Stomach (tissue), 8 donors: ENCODE measurements at regions not wholly inside any gene's neighbourhood (a gene's known extent, or its start where the extent isn't known, plus 50 kb on each side); places are given as distances from the start of the nearest gene placed in this dataset.
"Not testable (repeated sequence)": the region's sequence is repeated elsewhere in the genome, so short reads cannot be mapped to it uniquely, and the experiment has no call there.

ENCODE experiments used
- DNase-seq, 2 donors: peaks; one replicate each; pipeline versions ENCODE4 v3.0.0 to v3.0.0-alpha.2; 2013 to 2019
- H3K27ac ChIP-seq, 5 donors: fragments of 200-600 bp in 4 of 5; sonication (generic) in 4 of 5; one replicate each; pipeline ENCODE4 v1.5.1; 2013 to 2019; ENCODE audit warnings: mild to moderate bottlenecking in 1 of 5, moderate library complexity in 1 of 5
- H3K27me3 ChIP-seq, 3 donors: fragments of 200-600 bp; sonication (generic); one replicate each; pipeline ENCODE4 v1.5.1; 2017 to 2019; ENCODE audit warnings: mixed run types in 1 of 3
- H3K36me3 ChIP-seq, 4 donors: fragments of 200-600 bp; sonication (generic); 1 replicate in 3 of 4; 2 replicates in 1 of 4; pipeline ENCODE4 v1.5.1; 2016 to 2019
- H3K4me1 ChIP-seq, 4 donors: fragments of 200-600 bp; sonication (generic); one replicate each; pipeline ENCODE4 v1.5.1; 2016 to 2019
- H3K4me3 ChIP-seq, 4 donors: fragments of 200-600 bp; sonication (generic) in 3 of 4; one replicate each; pipeline ENCODE4 v1.5.1; 2016 to 2019; ENCODE audit warnings: mild to moderate bottlenecking in 1 of 4
- H3K9me3 ChIP-seq, 4 donors: fragments of 200-600 bp; sonication (generic); one replicate each; pipeline ENCODE4 v1.5.1; 2016 to 2019
- CTCF ChIP-seq, 7 experiments: fragments of 450-650 bp in 4 of 7; fragments of 200-600 bp in 3 of 7; sonication (generic) in 3 of 7; IDR thresholded peaks; one replicate each; pipeline ENCODE4 v1.5.1; 2016 to 2019; ENCODE audit warnings: antibody characterized with exemption in 7 of 7, control low read depth in 2 of 7, mild to moderate bottlenecking in 1 of 7
- EP300 ChIP-seq: sonication (generic); formaldehyde crosslinking; IDR thresholded peaks from one replicate; pipeline ENCODE4 v1.6.1; 2017; ENCODE audit warnings: antibody characterized with exemption
- POLR2A ChIP-seq, 4 donors: fragments of 450-650 bp; IDR thresholded peaks; one replicate each; pipeline ENCODE4 v1.6.1; 2016; ENCODE audit warnings: antibody characterized with exemption in 4 of 4, control low read depth in 2 of 4, mild to moderate bottlenecking in 1 of 4, moderate library complexity in 1 of 4
- POLR2AphosphoS5 ChIP-seq, 3 donors: sonication (generic); formaldehyde crosslinking; IDR thresholded peaks; one replicate each; pipeline ENCODE4 v1.6.1; 2016; ENCODE audit warnings: antibody characterized with exemption in 3 of 3
- WGBS, 5 donors: extraction: QIAGEN DNeasy Blood & Tissue Kit in 3 of 5; methylation state at CpG; one replicate each; pipeline versions ENCODE4 v1.1.5 to v1.1.7; 2013 to 2018; 5-methylcytosine and 5-hydroxymethylcytosine counted together
- intact Hi-C: fragments of 100-400 bp; cut with DNase I; formaldehyde crosslinking; loops from one replicate; pipeline ENCODE4 v1.15.1; 2023; ENCODE audit warnings: low total_unique reads
- small RNA-seq, 4 donors: library from RNA; depleted of rRNA; stranded (forward); fragments of <200 nt; gene quantifications; one replicate each; pipeline ENCODE3, GENCODE V24; 2016
- donor health status: healthy with polysubstance abuse.
- donor health status: Bipolar disorder and iron deficiency.
- donor health status: healthy.

GRCh38 chr2:5617796-5618195 is 74.4 kb upstream of the SOX11 start:
- no peaks in the 10 kb centered on the region for H3K4me1 ChIP-seq
- H3K36me3 ChIP-seq, result no peaks in the 10 kb centered on the region
- intact Hi-C loops, result no loop called here
- TF ChIP-seq POLR2AphosphoS5 (IDR thresholded peaks at IDR 0.05), result no peak
- no peak for TF ChIP-seq EP300
- no peak for TF ChIP-seq POLR2A (IDR thresholded peaks at IDR 0.05)
- no peak overlapping the region for H3K4me3 ChIP-seq
- 57 to 69% (median 66%) methylated on average over 2 of the region's 2 CpGs for WGBS, 5 donors
- no peaks in the 10 kb centered on the region for H3K27me3 ChIP-seq
- peak in 1 of 2 donors; percentile 12 for DNase-seq
- H3K27ac ChIP-seq, result no peak overlapping the region
- H3K9me3 ChIP-seq, result peaks cover 0 to 5% (median 0%) of the 10 kb centered on the region in 4 donors

GRCh38 chr2:5618271-5618670 is 73.9 kb upstream of the SOX11 start:
- 44 to 63% (median 54%) methylated on average over 4 of the region's 4 CpGs for WGBS, 5 donors

GRCh38 chr2:5625556-5626065 is 66.6 kb upstream of the SOX11 start:
- H3K27me3 ChIP-seq, H3K27ac ChIP-seq, H3K36me3 ChIP-seq, H3K9me3 ChIP-seq, intact Hi-C loops, H3K4me1 ChIP-seq, DNase-seq, H3K4me3 ChIP-seq: not testable (repeated sequence)
- WGBS, 5 donors, result 70 to 79% (median 75%) methylated on average over 5 of the region's 5 CpGs

More at GRCh38 chr2:5618271-5618670, 73.9 kb upstream of the SOX11 start:
- H3K4me1 ChIP-seq, result no peaks in the 10 kb centered on the region
- no peak overlapping the region for H3K27ac ChIP-seq
- H3K36me3 ChIP-seq, result no peaks in the 10 kb centered on the region
- no peak for DNase-seq
- TF ChIP-seq CTCF (IDR thresholded peaks at IDR 0.05), result no peak
- no peak for TF ChIP-seq POLR2A (IDR thresholded peaks at IDR 0.05)
- TF ChIP-seq EP300, result no peak
- no peak for TF ChIP-seq POLR2AphosphoS5 (IDR thresholded peaks at IDR 0.05)
- no peak overlapping the region for H3K4me3 ChIP-seq
- H3K27me3 ChIP-seq, result no peaks in the 10 kb centered on the region
- H3K9me3 ChIP-seq, result peaks cover 0 to under 1% (median 0%) of the 10 kb centered on the region in 4 donors
- intact Hi-C loops, result no loop called here

GRCh38 chr2:5628484-5628883 is 63.7 kb upstream of the SOX11 start:
- H3K9me3 ChIP-seq, DNase-seq, H3K27ac ChIP-seq, H3K4me1 ChIP-seq, H3K27me3 ChIP-seq, intact Hi-C loops, H3K4me3 ChIP-seq, H3K36me3 ChIP-seq: not testable (repeated sequence)
- WGBS, 5 donors, result 51 to 76% (median 66%) methylated on average over 2 of the region's 6 CpGs; no CpG with 5 or more reads in 1 of the 5 donors

- 73 to 80% (median 76%) methylated on average over 11 of the region's 11 CpGs for WGBS, 5 donors
- H3K36me3 ChIP-seq, H3K27me3 ChIP-seq, H3K9me3 ChIP-seq, intact Hi-C loops, DNase-seq, H3K4me3 ChIP-seq, H3K27ac ChIP-seq, H3K4me1 ChIP-seq: not testable (repeated sequence)
Observed at GRCh38 chr2:5629510-5629909, 62.7 kb upstream of the SOX11 start.

GRCh38 chr2:5637051-5637450 is 55.1 kb upstream of the SOX11 start:
- DNase-seq, H3K4me1 ChIP-seq, H3K27ac ChIP-seq, H3K27me3 ChIP-seq, H3K9me3 ChIP-seq, H3K36me3 ChIP-seq, intact Hi-C loops, H3K4me3 ChIP-seq: not testable (repeated sequence)
- WGBS, 5 donors, result 63 to 84% (median 78%) methylated on average over 2 of the region's 2 CpGs

Small RNA genes in the stretch of these regions (small RNA-seq; reads per million reads assigned to genes)
- 0 reads per million in 4 donors for gene RF00322
- gene RNU6-649P, result 0 reads per million in 4 donors
